Mesenchymal stem cell (in vitro differentiated cells and primary cell): ENCODE measurements at regions not wholly inside any gene's neighbourhood (a gene's known extent, or its start where the extent isn't known, plus 50 kb on each side); places are given as distances from the start of the nearest gene placed in this dataset.

Source experiments
- DNase-seq: peaks from one replicate; pipeline ENCODE4 v3.0.0-alpha.2; 2013
- H2AFZ ChIP-seq: one replicate; pipeline ENCODE4 v1.6.1; 2013; ENCODE audit warnings: low read depth, mild to moderate bottlenecking, control low read depth, inconsistent platforms, low read length, moderate library complexity
- H2AK5ac ChIP-seq: 2 replicates; pipeline ENCODE4 v1.6.1; 2013; ENCODE audit warnings: low read length, moderate library complexity, mild to moderate bottlenecking, inconsistent platforms; ENCODE audit not compliant: severe bottlenecking
- H2BK120ac ChIP-seq: one replicate; pipeline ENCODE4 v1.6.1; 2013; ENCODE audit warnings: low read depth, mild to moderate bottlenecking, inconsistent platforms, low read length, moderate library complexity
- H2BK12ac ChIP-seq, 2 experiments: one replicate each; pipeline ENCODE4 v1.6.1; 2013; ENCODE audit warnings: inconsistent platforms in 2 of 2, low read length in 2 of 2, mild to moderate bottlenecking in 2 of 2, moderate library complexity in 2 of 2, control low read depth in 1 of 2
- H2BK15ac ChIP-seq: one replicate; pipeline ENCODE4 v1.6.1; 2013; ENCODE audit warnings: mild to moderate bottlenecking, low read depth, inconsistent platforms; ENCODE audit not compliant: poor library complexity, severe bottlenecking
- H2BK5ac ChIP-seq: 2 replicates; pipeline ENCODE4 v1.6.1; 2013; ENCODE audit warnings: low read depth, mild to moderate bottlenecking, low read length, control low read depth, inconsistent platforms; ENCODE audit not compliant: poor library complexity, severe bottlenecking
- H3K14ac ChIP-seq, 2 experiments: one replicate each; pipeline ENCODE4 v1.6.1; 2013; ENCODE audit warnings: inconsistent platforms in 2 of 2, low read length in 2 of 2, control low read depth in 1 of 2, mild to moderate bottlenecking in 1 of 2, moderate library complexity in 1 of 2
- H3K18ac ChIP-seq, 2 experiments: one replicate each; pipeline ENCODE4 v1.6.1; 2013; ENCODE audit warnings: inconsistent platforms in 2 of 2, low read length in 2 of 2, control low read depth in 1 of 2, low read depth in 1 of 2, mild to moderate bottlenecking in 1 of 2
- H3K23ac ChIP-seq, 2 experiments: one replicate each; pipeline ENCODE4 v1.6.1; 2013; ENCODE audit warnings: inconsistent platforms in 2 of 2, low read length in 2 of 2, mild to moderate bottlenecking in 2 of 2, moderate library complexity in 2 of 2, control low read depth in 1 of 2
- H3K27ac ChIP-seq: 2 replicates; pipeline ENCODE4 v1.5.1; 2013; ENCODE audit warnings: mild to moderate bottlenecking, moderate library complexity, low read length, control low read depth, inconsistent platforms; ENCODE audit not compliant: poor library complexity, severe bottlenecking
- H3K27me3 ChIP-seq, 2 experiments: 2 replicates each; pipeline versions ENCODE4 v1.6.1 to v1.7.0; 2013; ENCODE audit warnings: low read length in 2 of 2, mild to moderate bottlenecking in 2 of 2, moderate library complexity in 2 of 2, control low read depth in 1 of 2, inconsistent platforms in 1 of 2; ENCODE audit not compliant: control insufficient read depth in 1 of 2, insufficient read depth in 1 of 2
- H3K36me3 ChIP-seq, 2 experiments: 2 replicates each; pipeline versions ENCODE4 v1.6.1 to v1.7.0; 2013; ENCODE audit warnings: low read length in 2 of 2, control low read depth in 1 of 2, inconsistent platforms in 1 of 2, low read depth in 1 of 2, mild to moderate bottlenecking in 1 of 2; ENCODE audit not compliant: insufficient read depth in 2 of 2, control insufficient read depth in 1 of 2
- H3K4ac ChIP-seq, 2 experiments: one replicate each; pipeline ENCODE4 v1.6.1; 2013; ENCODE audit warnings: inconsistent platforms in 2 of 2, low read length in 2 of 2, mild to moderate bottlenecking in 2 of 2, moderate library complexity in 2 of 2, control low read depth in 1 of 2, low read depth in 1 of 2
- H3K4me1 ChIP-seq: 2 replicates; pipeline ENCODE4 v1.6.1; 2013; ENCODE audit warnings: low read depth, low read length, control low read depth; ENCODE audit not compliant: control insufficient read depth, insufficient read depth
- H3K4me2 ChIP-seq: 2 replicates; pipeline ENCODE4 v1.6.1; 2013; ENCODE audit warnings: low read length, mild to moderate bottlenecking, inconsistent platforms; ENCODE audit not compliant: poor library complexity, severe bottlenecking
- H3K4me3 ChIP-seq, 2 experiments: 2 replicates each; pipeline versions ENCODE4 v1.5.1 to v1.7.0; 2013; ENCODE audit warnings: low read length in 2 of 2, mild to moderate bottlenecking in 2 of 2, control low read depth in 1 of 2, low read depth in 1 of 2; ENCODE audit not compliant: insufficient read depth in 1 of 2
- H3K79me1 ChIP-seq: replicated peaks from 2 replicates; pipeline ENCODE4 v1.6.1; 2013; ENCODE audit warnings: mild to moderate bottlenecking, control low read depth, low read length, inconsistent platforms; ENCODE audit not compliant: poor library complexity, severe bottlenecking
- H3K9ac ChIP-seq: 2 replicates; pipeline ENCODE4 v1.7.0; 2013; ENCODE audit warnings: mild to moderate bottlenecking, low read length, moderate library complexity
- H3K9me3 ChIP-seq: 2 replicates; pipeline ENCODE4 v1.7.0; 2013; ENCODE audit warnings: mild to moderate bottlenecking, low read length; ENCODE audit not compliant: control insufficient read depth
- H4K8ac ChIP-seq: one replicate; pipeline ENCODE4 v1.6.1; 2013; ENCODE audit warnings: inconsistent platforms, mild to moderate bottlenecking, low read length, moderate library complexity
- H4K91ac ChIP-seq: one replicate; pipeline ENCODE4 v1.6.1; 2013; ENCODE audit warnings: mild to moderate bottlenecking, low read length, inconsistent platforms
- WGBS: methylation state at CpG from one replicate; pipeline ENCODE4 v1.1.7; 2013; ENCODE audit warnings: mixed read lengths; 5-methylcytosine and 5-hydroxymethylcytosine counted together

- WGBS, result 96% methylated on average over 13 of the region's 17 CpGs
- H2BK120ac ChIP-seq, result no peak overlapping the region
- no peak overlapping the region for H2BK12ac ChIP-seq
- peak overlapping the region; percentile 37 for H2AK5ac ChIP-seq
- no peak overlapping the region for H3K14ac ChIP-seq
- H3K4me1 ChIP-seq, result peaks cover 56% of the 10 kb centered on the region
- H4K91ac ChIP-seq, result no peak overlapping the region
- H2AFZ ChIP-seq, result no peak overlapping the region
- H3K36me3 ChIP-seq, result no peaks in the 10 kb centered on the region
- no peak overlapping the region for H4K8ac ChIP-seq
- H3K27ac ChIP-seq, result no peak overlapping the region
- H2BK5ac ChIP-seq, result no peak overlapping the region
- no peak overlapping the region for H3K18ac ChIP-seq
- H3K9ac ChIP-seq, result no peak overlapping the region
- H3K4ac ChIP-seq, result no peak overlapping the region
- H3K23ac ChIP-seq, result no peak overlapping the region
- H3K79me1 ChIP-seq, result no peaks in the 10 kb centered on the region
- no peak overlapping the region for H2BK15ac ChIP-seq
- no peak overlapping the region for H3K4me2 ChIP-seq
- H3K9me3 ChIP-seq, result peaks cover 4% of the 10 kb centered on the region
- DNase-seq, result no peak
- peaks cover 0 to 55% of the 10 kb centered on the region in 2 experiments for H3K27me3 ChIP-seq
- no peak overlapping the region for H3K4me3 ChIP-seq
Observed at GRCh38 chr20:24770628-24771541, 178.2 kb upstream of the CST7 start.

DNA sequence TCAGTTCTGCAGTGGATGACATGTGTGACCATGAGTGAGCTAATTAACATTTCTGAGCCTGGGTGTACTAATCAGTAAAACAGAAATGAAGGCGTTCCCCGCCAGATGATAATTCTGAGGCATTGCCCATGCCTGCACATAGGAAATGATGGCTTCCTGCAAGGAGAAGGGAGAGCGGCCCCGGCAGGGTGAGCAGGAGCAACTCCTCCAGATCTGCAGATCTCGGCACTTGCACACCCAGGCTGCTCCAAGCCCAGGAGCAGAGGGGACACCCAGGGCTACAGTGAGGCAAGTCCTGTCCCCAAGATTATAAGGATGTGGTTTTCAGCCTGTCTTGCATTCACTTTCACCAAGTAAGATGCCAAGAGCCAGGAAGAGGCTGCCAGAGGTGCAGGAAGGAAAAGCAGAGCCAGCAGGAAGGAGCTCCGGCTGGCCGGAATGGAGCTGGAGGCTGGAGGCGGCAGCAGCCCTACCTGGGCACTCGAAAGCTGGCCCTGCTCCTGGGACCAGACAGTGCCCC is 177.5 kb upstream of the CST7 start:
- no peak overlapping the region for H2BK120ac ChIP-seq
- no peak overlapping the region for H3K4ac ChIP-seq
- H3K4me3 ChIP-seq, result no peak overlapping the region
- H3K79me1 ChIP-seq, result no peaks in the 10 kb centered on the region
- no peak overlapping the region for H3K14ac ChIP-seq
- H3K9ac ChIP-seq, result no peak overlapping the region
- no peak overlapping the region for H4K8ac ChIP-seq
- no peak overlapping the region for H3K27ac ChIP-seq
- H2BK15ac ChIP-seq, result no peak overlapping the region
- H3K4me1 ChIP-seq, result peaks cover 55% of the 10 kb centered on the region
- H3K23ac ChIP-seq, result no peak overlapping the region
- WGBS, result 96% methylated on average over 9 of the region's 9 CpGs
- no peaks in the 10 kb centered on the region for H3K36me3 ChIP-seq
- no peak overlapping the region for H3K4me2 ChIP-seq
- H2AK5ac ChIP-seq, result peak overlapping the region; percentile 65
- no peak overlapping the region for H4K91ac ChIP-seq
- H2BK12ac ChIP-seq, result no peak overlapping the region
- no peak for DNase-seq
- H3K27me3 ChIP-seq, result peaks cover 0 to 51% of the 10 kb centered on the region in 2 experiments
- H2AFZ ChIP-seq, result no peak overlapping the region
- no peak overlapping the region for H2BK5ac ChIP-seq
- H3K18ac ChIP-seq, result no peak overlapping the region
- peaks cover 4% of the 10 kb centered on the region for H3K9me3 ChIP-seq

GRCh38 chr20:24772667-24773066 is 176.4 kb upstream of the CST7 start:
- Histone ChIP-seq H3K4me2 (no peak overlapping the region), H3K23ac (no peak overlapping the region), H3K4me3 (no peak overlapping the region), H3K9me3 (peaks cover 4% of the 10 kb centered on the region), H3K27ac (peak overlapping the region; percentile 82), H3K4me1 (peaks cover 49% of the 10 kb centered on the region), H3K9ac (no peak overlapping the region), H4K8ac (no peak overlapping the region), H2AK5ac (peak overlapping the region; percentile 2), H2BK5ac (no peak overlapping the region), H2BK15ac (no peak overlapping the region), H2AFZ (no peak overlapping the region), H3K36me3 (no peaks in the 10 kb centered on the region), H3K14ac (no peak overlapping the region), H3K79me1 (no peaks in the 10 kb centered on the region), H2BK12ac (no peak overlapping the region), H3K4ac (no peak overlapping the region), H3K27me3 (peaks cover 0 to 52% of the 10 kb centered on the region in 2 experiments), H3K18ac (no peak overlapping the region), H2BK120ac (no peak overlapping the region), H4K91ac (no peak overlapping the region)
- WGBS, result 83% methylated on average over 10 of the region's 10 CpGs
- DNase-seq, result no peak

DNA sequence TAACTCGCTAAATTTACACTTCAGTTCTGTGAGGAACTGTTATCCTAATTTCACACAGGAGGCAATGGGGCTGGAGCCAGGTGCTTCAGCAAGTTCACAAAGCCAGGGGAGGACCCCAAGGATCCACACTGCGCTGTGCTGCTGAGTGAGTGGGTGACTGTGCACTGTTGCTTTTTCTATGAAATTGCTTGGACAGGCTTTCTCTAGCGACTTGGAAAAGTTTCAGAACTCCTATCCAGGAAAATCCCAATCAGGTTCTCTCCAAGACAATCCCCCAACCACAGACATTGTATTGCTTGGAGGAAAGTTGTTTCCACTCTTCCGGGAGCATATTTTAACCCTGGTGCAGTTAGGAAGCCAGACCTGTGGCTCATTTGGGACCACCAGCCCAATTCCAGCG is 175.9 kb upstream of the CST7 start:
- Histone ChIP-seq H4K91ac (no peak overlapping the region), H3K9ac (no peak overlapping the region), H3K27me3 (peaks cover 0 to 50% of the 10 kb centered on the region in 2 experiments), H3K4ac (no peak overlapping the region), H3K9me3 (peaks cover 4% of the 10 kb centered on the region), H4K8ac (no peak overlapping the region), H2BK120ac (no peak overlapping the region), H3K18ac (no peak overlapping the region), H2AK5ac (peak overlapping the region; percentile 80), H2BK5ac (no peak overlapping the region), H2AFZ (no peak overlapping the region), H3K36me3 (no peaks in the 10 kb centered on the region), H2BK12ac (no peak overlapping the region), H3K14ac (no peak overlapping the region), H3K79me1 (no peaks in the 10 kb centered on the region), H3K27ac (peak overlapping the region; percentile 82), H3K4me2 (no peak overlapping the region), H3K4me3 (no peak overlapping the region), H2BK15ac (no peak overlapping the region), H3K23ac (no peak overlapping the region), H3K4me1 (peaks cover 44% of the 10 kb centered on the region)
- WGBS, result 79% methylated on average over 5 of the region's 5 CpGs
- no peak for DNase-seq
